Thyroid gland (tissue), 4 donors: ENCODE measurements at regions not wholly inside any gene's neighbourhood (a gene's known extent, or its start where the extent isn't known, plus 50 kb on each side); places are given as distances from the start of the nearest gene placed in this dataset.

Experiments used
- DNase-seq, 2 donors: peaks; one replicate each; pipeline ENCODE4 v3.0.0-alpha.2; 2019
- H3K27ac ChIP-seq, 3 donors: fragments of 200-600 bp; sonication (generic); 1 replicate in 2 of 3; 2 replicates in 1 of 3; pipeline ENCODE4 v1.5.1; 2016 to 2019; ENCODE audit warnings: mild to moderate bottlenecking in 1 of 3, moderate library complexity in 1 of 3
- H3K27me3 ChIP-seq: fragments of 200-600 bp; sonication (generic); one replicate; pipeline ENCODE4 v1.5.1; 2019
- H3K36me3 ChIP-seq, 2 donors: fragments of 200-600 bp; sonication (generic); one replicate each; pipeline ENCODE4 v1.5.1; 2016 to 2019
- H3K4me1 ChIP-seq, 2 donors: fragments of 200-600 bp; sonication (generic); one replicate each; pipeline ENCODE4 v1.5.1; 2017 to 2019
- H3K4me3 ChIP-seq, 3 donors: fragments of 200-600 bp; sonication (generic); replicated peaks in 1 of 3; 1 replicate in 2 of 3; 2 replicates in 1 of 3; pipeline ENCODE4 v1.5.1; 2016; ENCODE audit warnings: mild to moderate bottlenecking in 1 of 3
- H3K9me3 ChIP-seq: fragments of 200-600 bp; sonication (generic); one replicate; pipeline ENCODE4 v1.5.1; 2017
- POLR2A ChIP-seq, 2 donors: fragments of 450-650 bp; IDR thresholded peaks; one replicate each; pipeline ENCODE4 v1.6.1; 2017; ENCODE audit warnings: antibody characterized with exemption in 2 of 2, mild to moderate bottlenecking in 2 of 2, moderate library complexity in 1 of 2
- WGBS, 2 donors: methylation state at CpG; one replicate each; pipeline ENCODE4 v1.1.5; 2017; 5-methylcytosine and 5-hydroxymethylcytosine counted together
- intact Hi-C: fragments of 100-400 bp; cut with DNase I; formaldehyde crosslinking; loops from one replicate; pipeline ENCODE4 v1.15.1; 2023
- TF ChIP-seq, protein P1 (sequence below), 6 experiments: fragments of 200-600 bp in 3 of 6; fragments of 450-650 bp in 3 of 6; sonication (generic) in 3 of 6; IDR thresholded peaks; one replicate each; pipeline ENCODE4 v1.5.1; 2016 to 2019; ENCODE audit warnings: antibody characterized with exemption in 6 of 6, mild to moderate bottlenecking in 2 of 6, inconsistent platforms in 1 of 6, moderate library complexity in 1 of 6

DNA sequence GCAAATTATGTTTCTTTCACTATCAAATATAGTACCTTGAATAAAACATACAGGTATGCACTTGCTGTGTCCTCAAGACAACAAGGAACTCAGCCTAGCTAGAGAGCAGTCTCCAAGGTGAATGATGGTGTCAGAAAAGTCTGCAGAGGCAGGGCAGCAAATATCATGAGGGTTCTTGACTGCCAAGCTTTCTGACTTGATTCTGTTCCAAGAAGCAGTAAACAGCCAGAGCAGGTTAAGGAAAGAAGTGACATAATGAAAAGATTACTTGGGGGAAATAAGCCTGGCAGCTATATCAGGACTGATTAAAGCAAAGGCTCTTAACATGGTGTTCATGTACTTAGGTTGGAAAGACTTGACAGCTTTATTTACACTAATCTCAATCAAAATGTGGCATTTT lies 192.2 kb upstream of the GADL1 start:
- no peak for DNase-seq
- intact Hi-C loops: no loop called here
- Histone ChIP-seq H3K4me1 (no peaks in the 10 kb centered on the region), H3K4me3 (no peak overlapping the region), H3K36me3 (no peaks in the 10 kb centered on the region), H3K27me3 (no peaks in the 10 kb centered on the region), H3K9me3 (no peaks in the 10 kb centered on the region), H3K27ac (no peak overlapping the region)
- TF ChIP-seq POLR2A (IDR thresholded peaks at IDR 0.05): no peak
- TF ChIP-seq, protein P1, sequence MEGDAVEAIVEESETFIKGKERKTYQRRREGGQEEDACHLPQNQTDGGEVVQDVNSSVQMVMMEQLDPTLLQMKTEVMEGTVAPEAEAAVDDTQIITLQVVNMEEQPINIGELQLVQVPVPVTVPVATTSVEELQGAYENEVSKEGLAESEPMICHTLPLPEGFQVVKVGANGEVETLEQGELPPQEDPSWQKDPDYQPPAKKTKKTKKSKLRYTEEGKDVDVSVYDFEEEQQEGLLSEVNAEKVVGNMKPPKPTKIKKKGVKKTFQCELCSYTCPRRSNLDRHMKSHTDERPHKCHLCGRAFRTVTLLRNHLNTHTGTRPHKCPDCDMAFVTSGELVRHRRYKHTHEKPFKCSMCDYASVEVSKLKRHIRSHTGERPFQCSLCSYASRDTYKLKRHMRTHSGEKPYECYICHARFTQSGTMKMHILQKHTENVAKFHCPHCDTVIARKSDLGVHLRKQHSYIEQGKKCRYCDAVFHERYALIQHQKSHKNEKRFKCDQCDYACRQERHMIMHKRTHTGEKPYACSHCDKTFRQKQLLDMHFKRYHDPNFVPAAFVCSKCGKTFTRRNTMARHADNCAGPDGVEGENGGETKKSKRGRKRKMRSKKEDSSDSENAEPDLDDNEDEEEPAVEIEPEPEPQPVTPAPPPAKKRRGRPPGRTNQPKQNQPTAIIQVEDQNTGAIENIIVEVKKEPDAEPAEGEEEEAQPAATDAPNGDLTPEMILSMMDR (IDR thresholded peaks at IDR 0.05): no peak

DNA sequence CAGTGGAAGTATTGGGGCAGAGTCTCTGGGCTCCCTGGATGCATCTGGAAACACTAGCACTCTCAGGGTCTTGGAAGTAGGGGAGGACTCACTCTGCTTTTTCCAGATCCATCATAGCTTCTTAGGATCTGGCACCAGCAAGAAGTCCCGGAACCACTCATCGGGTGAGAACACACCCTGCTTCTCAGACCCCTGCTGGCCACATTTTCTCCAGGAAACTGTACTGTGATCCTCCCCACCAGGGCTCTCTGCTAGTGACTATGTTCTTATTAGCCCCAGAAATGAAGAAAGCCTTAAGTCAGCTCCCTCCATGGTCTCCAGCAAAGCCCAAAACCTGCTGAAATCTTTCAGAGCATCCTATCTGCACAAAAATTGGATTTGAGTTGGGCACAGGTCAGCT lies 197.3 kb upstream of the GADL1 start:
- DNase-seq: no peak
- TF ChIP-seq, protein P1 (IDR thresholded peaks at IDR 0.05): no peak
- no peak for TF ChIP-seq POLR2A (IDR thresholded peaks at IDR 0.05)
- intact Hi-C loops: no loop called here
- H3K4me3 ChIP-seq: no peak overlapping the region
- H3K9me3 ChIP-seq: no peaks in the 10 kb centered on the region
- 40 to 68% methylated on average over 2 of the region's 2 CpGs for WGBS, 2 donors
- H3K36me3 ChIP-seq: no peaks in the 10 kb centered on the region
- no peak overlapping the region for H3K27ac ChIP-seq
- no peaks in the 10 kb centered on the region for H3K4me1 ChIP-seq
- H3K27me3 ChIP-seq: no peaks in the 10 kb centered on the region

DNA sequence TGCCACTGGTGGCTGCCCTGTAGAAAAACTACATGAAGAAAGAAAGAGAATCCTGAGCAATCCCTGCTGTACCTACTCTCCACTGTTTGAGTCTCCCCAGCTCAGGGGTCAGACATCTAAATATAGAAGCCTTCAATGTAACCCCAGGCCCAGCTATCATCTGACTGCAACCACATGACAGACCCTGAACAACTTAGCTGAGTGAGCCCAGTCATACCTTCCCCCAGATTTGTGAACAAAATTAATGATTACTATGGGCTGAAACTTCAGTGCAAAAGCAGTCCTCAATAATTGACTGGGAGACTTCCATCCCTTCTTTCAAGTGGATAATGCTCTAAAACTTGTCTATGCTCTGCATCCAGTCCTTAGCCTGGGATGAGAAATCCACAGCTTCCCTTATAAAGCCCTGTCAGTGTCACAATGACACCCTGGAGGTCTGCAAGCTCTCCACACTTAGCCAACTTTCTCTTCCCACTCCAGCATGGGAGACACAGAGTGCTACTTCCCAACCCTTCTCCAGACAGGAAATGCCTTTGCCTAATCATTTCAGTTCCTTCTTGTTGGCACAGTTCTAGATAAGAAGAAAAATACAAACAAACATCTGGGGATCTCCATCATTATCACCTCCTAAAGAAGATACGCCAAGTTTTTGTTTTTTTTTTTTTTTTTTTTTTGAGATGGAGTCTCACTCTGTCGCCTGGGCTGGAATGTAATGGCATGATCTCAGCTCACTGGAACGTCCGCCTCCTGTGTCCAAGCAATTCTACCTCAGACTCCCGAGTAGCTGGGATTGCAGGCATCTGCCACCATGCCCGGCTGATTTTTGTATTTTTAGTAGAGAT lies 198.5 kb upstream of the GADL1 start:
- intact Hi-C loops: no loop called here
- no peaks in the 10 kb centered on the region for H3K9me3 ChIP-seq

DNA sequence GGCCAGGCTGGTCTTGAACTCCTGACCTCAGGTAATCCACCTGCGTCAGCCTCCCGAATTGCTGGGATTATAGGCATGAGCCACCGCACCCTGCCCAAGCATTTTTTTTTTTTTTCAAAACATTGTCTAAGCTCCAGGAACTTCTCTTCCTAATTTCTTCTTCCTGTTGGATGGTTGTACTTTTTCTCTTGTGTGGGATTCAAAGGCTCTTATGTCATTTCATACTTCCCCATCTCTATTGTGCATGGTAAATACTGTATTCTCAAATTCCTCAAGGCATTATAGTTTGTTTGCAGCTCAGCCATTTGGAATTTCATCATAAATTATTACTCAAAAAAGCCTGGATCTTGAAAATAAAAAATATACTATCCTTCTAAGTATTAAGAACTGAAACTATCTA lies 199.1 kb upstream of the GADL1 start:
- 84 to 89% methylated on average over 3 of the region's 3 CpGs for WGBS, 2 donors
- H3K27me3 ChIP-seq: no peaks in the 10 kb centered on the region
- no peak overlapping the region for H3K4me3 ChIP-seq
- intact Hi-C loops: no loop called here
- no peak overlapping the region for H3K27ac ChIP-seq
- no peak for TF ChIP-seq POLR2A (IDR thresholded peaks at IDR 0.05)
- H3K4me1 ChIP-seq: no peaks in the 10 kb centered on the region
- no peak for DNase-seq
- H3K36me3 ChIP-seq: no peaks in the 10 kb centered on the region
- H3K9me3 ChIP-seq: no peaks in the 10 kb centered on the region

More for the DNA sequence above, 198.5 kb upstream of the GADL1 start:
- H3K36me3 ChIP-seq: no peaks in the 10 kb centered on the region
- TF ChIP-seq, protein P1 (IDR thresholded peaks at IDR 0.05): no peak
- no peak for TF ChIP-seq POLR2A (IDR thresholded peaks at IDR 0.05)
- no peak overlapping the region for H3K27ac ChIP-seq
- 50 to 67% methylated on average over 6 of the region's 6 CpGs for WGBS, 2 donors
- no peaks in the 10 kb centered on the region for H3K27me3 ChIP-seq
- H3K4me1 ChIP-seq: no peaks in the 10 kb centered on the region
- H3K4me3 ChIP-seq: no peak overlapping the region
- DNase-seq: no peak

DNA sequence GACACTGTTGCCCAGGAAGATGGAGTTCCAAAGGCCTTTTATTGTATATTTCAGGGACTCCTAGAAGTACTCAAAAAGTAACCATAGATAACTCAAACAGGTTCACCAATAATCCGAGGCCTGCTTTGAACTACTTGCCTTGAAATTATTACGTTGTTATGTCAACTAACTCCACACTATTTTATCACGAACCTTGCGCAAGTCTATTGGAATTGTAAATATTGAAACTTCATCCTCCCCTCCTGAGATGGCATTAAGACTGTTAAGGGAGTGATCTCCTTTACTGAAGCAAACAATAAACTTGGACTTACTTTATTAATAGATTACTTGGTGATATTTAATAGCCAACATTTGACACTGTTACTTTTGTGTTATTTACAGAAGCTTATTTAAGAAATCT lies 199.6 kb upstream of the GADL1 start:
- DNase-seq: no peak
- H3K9me3 ChIP-seq: no peaks in the 10 kb centered on the region
- WGBS, 2 donors: 95 to 97% methylated on average over 4 of the region's 4 CpGs
- H3K4me1 ChIP-seq: no peaks in the 10 kb centered on the region
- no peak overlapping the region for H3K4me3 ChIP-seq
- no peaks in the 10 kb centered on the region for H3K27me3 ChIP-seq
- no peaks in the 10 kb centered on the region for H3K36me3 ChIP-seq
- intact Hi-C loops: no loop called here
- TF ChIP-seq POLR2A (IDR thresholded peaks at IDR 0.05): no peak
- TF ChIP-seq, protein P1 (IDR thresholded peaks at IDR 0.05): no peak
- H3K27ac ChIP-seq: no peak overlapping the region
